ENCODE measurements at regions not wholly inside any gene's neighbourhood (a gene's known extent, or its start where the extent isn't known, plus 50 kb on each side); places are given as distances from the start of the nearest gene placed in this dataset.

DNA sequence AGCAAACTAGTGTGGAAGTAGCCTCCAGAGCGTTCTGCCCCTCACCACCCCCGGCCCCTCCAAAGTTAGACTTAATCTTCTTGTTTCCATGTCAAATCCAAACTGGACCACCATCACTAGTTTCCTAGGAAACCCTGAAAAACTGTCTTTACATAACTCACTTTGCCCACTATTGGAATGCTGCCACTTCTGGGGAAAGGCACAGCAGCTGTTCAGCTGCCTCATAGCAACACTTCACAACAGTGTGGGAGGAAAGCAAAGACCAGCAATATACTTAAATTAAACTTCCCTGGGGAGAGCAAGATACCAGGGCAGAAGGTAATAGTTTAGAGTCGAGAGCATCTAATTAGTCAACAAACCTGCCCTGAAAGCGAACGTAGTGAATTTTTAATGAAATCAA, 452.2 kb downstream of the KCNJ2 start:
- TF ChIP-seq CTCF (IDR thresholded peaks at IDR 0.05; ENCODE audit: low read depth, low read length, missing input control), result no peak
- no peak for TF ChIP-seq RAD21 (IDR thresholded peaks at IDR 0.05)
- TF ChIP-seq, protein P1, sequence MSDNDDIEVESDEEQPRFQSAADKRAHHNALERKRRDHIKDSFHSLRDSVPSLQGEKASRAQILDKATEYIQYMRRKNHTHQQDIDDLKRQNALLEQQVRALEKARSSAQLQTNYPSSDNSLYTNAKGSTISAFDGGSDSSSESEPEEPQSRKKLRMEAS (IDR thresholded peaks at IDR 0.05), result no peak
- TF ChIP-seq REST (IDR thresholded peaks at IDR 0.05), result no peak
- TF ChIP-seq SP1 (IDR thresholded peaks at IDR 0.05), result no peak
- no peak for TF ChIP-seq JUND (IDR thresholded peaks at IDR 0.05)
- TF ChIP-seq HNF4G (IDR thresholded peaks at IDR 0.05), result no peak
- no peak for TF ChIP-seq YY1 (IDR thresholded peaks at IDR 0.05)
- TF ChIP-seq, protein P2, sequence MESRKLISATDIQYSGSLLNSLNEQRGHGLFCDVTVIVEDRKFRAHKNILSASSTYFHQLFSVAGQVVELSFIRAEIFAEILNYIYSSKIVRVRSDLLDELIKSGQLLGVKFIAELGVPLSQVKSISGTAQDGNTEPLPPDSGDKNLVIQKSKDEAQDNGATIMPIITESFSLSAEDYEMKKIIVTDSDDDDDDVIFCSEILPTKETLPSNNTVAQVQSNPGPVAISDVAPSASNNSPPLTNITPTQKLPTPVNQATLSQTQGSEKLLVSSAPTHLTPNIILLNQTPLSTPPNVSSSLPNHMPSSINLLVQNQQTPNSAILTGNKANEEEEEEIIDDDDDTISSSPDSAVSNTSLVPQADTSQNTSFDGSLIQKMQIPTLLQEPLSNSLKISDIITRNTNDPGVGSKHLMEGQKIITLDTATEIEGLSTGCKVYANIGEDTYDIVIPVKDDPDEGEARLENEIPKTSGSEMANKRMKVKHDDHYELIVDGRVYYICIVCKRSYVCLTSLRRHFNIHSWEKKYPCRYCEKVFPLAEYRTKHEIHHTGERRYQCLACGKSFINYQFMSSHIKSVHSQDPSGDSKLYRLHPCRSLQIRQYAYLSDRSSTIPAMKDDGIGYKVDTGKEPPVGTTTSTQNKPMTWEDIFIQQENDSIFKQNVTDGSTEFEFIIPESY (IDR thresholded peaks at IDR 0.05), result no peak
- no peak for TF ChIP-seq TAF1 (conservative IDR thresholded peaks at IDR 0.05)
- no peak for TF ChIP-seq GABPA (IDR thresholded peaks at IDR 0.05 in 1 of 2, conservative IDR thresholded peaks at IDR 0.05 in 1 of 2)
- no peak for TF ChIP-seq FOXA1 (IDR thresholded peaks at IDR 0.05)

Measured in liver (tissue), 3 donors.